ENCODE measurements at regions not wholly inside any gene's neighbourhood (a gene's known extent, or its start where the extent isn't known, plus 50 kb on each side); places are given as distances from the start of the nearest gene placed in this dataset.

DNA sequence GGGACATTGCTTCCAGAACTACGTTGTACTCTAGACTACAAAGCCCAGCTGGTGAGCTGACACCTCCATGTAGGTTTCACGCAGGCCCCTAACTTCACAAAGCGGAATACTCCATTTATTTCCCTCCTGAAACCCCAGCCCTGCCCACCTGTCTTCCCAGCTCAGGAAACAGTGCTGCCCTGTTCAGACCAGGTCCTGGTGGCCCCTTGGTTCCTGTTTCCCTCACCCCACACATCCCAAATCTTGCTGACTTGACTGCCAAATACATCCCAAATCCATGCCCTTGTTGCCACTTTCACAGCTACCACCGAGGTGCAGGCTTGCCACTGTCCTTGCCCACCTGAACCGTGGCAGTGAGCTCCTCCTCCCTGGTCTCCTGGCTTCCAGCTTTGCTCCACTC lies 113.1 kb upstream of the PTPN1 start:
- H3K4me3 ChIP-seq (ENCODE audit: low read depth, low read length), result no peak overlapping the region
- TF ChIP-seq, protein P1, sequence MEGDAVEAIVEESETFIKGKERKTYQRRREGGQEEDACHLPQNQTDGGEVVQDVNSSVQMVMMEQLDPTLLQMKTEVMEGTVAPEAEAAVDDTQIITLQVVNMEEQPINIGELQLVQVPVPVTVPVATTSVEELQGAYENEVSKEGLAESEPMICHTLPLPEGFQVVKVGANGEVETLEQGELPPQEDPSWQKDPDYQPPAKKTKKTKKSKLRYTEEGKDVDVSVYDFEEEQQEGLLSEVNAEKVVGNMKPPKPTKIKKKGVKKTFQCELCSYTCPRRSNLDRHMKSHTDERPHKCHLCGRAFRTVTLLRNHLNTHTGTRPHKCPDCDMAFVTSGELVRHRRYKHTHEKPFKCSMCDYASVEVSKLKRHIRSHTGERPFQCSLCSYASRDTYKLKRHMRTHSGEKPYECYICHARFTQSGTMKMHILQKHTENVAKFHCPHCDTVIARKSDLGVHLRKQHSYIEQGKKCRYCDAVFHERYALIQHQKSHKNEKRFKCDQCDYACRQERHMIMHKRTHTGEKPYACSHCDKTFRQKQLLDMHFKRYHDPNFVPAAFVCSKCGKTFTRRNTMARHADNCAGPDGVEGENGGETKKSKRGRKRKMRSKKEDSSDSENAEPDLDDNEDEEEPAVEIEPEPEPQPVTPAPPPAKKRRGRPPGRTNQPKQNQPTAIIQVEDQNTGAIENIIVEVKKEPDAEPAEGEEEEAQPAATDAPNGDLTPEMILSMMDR (IDR thresholded peaks at IDR 0.05; ENCODE audit: low read depth, low read length), result no peak

GRCh38 chr20:50398064-50398463 lies 112.1 kb upstream of the PTPN1 start:
- H3K4me3 ChIP-seq (ENCODE audit: low read depth, low read length), result no peak overlapping the region
- TF ChIP-seq, protein P1 (IDR thresholded peaks at IDR 0.05; ENCODE audit: low read depth, low read length), result no peak

DNA sequence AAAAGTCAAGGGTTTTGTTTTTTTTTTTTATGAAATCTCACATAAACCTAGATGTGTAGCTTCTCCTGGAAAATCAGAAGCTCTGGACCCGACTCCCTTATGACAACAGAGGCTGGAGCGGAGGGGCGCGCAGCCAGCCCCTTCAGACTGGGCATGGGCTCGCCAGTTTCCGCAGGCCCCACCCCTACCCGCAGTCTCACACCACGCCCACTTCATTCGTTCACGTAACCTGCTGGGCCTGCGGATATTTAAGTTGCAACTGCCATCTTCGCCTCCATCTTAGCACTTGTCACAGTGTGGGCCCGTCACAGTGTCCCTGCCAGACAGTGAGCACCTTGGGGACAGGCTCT lies 111.7 kb upstream of the PTPN1 start:
- TF ChIP-seq, protein P1 (IDR thresholded peaks at IDR 0.05; ENCODE audit: low read depth, low read length), result no peak
- no peak overlapping the region for H3K4me3 ChIP-seq (ENCODE audit: low read depth, low read length)

DNA sequence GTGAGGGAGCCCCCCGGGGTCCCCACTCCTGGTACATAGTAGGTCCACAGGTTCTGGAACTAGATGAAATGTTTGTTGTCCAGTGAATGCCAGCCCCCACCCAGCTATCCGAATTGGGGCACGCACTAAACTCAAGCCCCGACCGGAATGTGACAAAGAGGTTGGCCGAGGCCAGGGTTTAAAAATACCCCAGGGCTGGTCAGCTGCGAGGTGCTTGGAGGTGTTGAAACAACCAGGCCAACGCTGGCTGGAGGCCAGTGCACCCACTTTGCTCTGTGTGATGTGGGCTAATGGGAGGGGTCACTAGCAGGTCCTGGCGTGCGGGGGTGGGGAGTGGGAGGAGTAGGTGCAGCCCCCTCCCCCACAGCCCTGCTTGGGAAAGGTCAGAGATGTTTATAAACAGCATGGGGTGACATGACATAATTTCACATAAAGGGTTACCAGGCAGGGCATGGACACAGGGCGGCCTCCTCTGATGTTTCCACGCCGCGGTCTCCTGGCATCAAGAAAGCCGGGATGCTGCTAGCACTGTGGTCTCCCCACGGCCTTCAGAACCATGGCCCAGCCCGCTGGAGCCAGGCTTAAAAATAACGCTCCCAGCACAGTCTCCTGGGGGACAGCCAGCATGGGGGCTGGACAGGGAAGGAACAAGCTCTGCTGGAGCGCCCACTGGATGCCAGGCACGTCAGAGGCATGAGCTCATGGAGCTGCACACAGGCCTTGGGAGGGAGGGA lies 111.2 kb upstream of the PTPN1 start:
- TF ChIP-seq, protein P1 (IDR thresholded peaks at IDR 0.05; ENCODE audit: low read depth, low read length), result no peak

GRCh38 chr20:50399555-50399916 lies 110.6 kb upstream of the PTPN1 start:
- no peak overlapping the region for H3K4me3 ChIP-seq (ENCODE audit: low read depth, low read length)
- TF ChIP-seq, protein P1 (IDR thresholded peaks at IDR 0.05; ENCODE audit: low read depth, low read length), result no peak

More for the DNA sequence above, 111.2 kb upstream of the PTPN1 start:
- no peak overlapping the region for H3K4me3 ChIP-seq (ENCODE audit: low read depth, low read length)

DNA sequence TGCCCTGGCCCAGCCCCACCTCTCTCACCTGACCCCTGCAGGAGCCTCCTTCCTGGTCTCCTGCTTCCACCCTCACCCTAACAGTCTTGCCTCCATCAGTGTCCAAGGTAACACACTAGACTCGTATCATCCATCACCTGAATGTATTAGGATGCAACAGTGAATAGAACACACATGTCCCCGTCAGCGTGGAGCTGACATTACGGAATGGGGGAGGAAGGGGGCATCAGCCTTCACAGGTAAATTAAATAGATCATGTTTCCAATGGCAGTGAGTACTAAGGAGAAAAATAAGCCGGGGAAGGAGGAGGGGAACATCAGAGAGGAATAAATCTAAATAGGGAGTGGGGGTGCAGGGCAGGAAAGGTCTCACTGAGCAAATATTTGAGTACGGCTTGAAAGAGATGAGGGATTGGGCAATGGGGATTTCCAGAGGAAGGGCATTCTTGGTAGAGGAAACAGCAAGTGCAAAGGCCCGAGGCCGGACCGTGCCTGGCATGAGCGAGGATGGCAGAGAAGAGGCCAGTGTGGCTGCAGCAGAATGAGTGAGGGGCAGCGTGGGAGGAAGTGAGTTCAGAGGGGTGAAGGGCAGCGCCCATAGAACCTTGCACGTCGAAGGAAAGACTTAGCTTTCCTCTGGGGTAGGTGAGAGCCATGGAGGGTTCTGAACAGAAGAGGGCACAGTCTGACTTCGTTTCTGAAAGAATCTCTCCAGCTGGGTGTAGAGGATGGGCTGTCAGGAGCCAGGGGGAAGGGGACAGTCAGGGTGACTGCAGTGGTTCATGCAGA lies 110.1 kb upstream of the PTPN1 start:
- H3K4me3 ChIP-seq (ENCODE audit: low read depth, low read length), result no peak overlapping the region
- TF ChIP-seq, protein P1 (IDR thresholded peaks at IDR 0.05; ENCODE audit: low read depth, low read length), result no peak

Data from WI38 (cell line).